ENCODE measurements at regions not wholly inside any gene's neighbourhood (a gene's known extent, or its start where the extent isn't known, plus 50 kb on each side); places are given as distances from the start of the nearest gene placed in this dataset.

DNA sequence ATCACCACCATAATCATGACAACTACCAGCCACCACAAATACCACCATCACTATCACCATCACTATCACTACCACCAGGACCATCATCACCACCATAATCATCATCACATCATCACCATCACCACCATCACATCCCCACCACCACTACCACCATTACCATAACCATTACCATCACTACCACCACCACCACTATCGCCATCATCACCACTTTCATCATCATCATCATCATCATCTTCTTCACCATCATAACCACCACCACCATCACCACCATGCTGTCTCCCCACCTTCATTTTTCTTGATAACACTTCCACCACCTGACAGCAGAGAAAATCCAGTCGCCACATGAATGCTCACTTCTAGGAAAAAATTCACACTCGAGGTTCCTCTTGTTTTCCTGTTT is 253.6 kb downstream of the ANKRD60 start:
- Histone ChIP-seq H4K20me1 (replicated peaks; ENCODE audit: insufficient read depth) (no peaks in the 10 kb centered on the region), H3K79me2 (replicated peaks; ENCODE audit: insufficient read depth) (no peaks in the 10 kb centered on the region), H3K36me3 (ENCODE audit: insufficient read depth) (no peaks in the 10 kb centered on the region), H3K27ac (ENCODE audit: low read depth) (no peak overlapping the region), H3F3A (replicated peaks; ENCODE audit: low read depth) (no peaks in the 10 kb centered on the region), H2AFZ (no peak overlapping the region), H3K9me2 (ENCODE audit: insufficient read depth) (0 out of 2 replicates have a peak, but pooled peaks cover 9% of the 10 kb centered on the region), H3K4me1 (ENCODE audit: insufficient read depth) (no peaks in the 10 kb centered on the region), H3K27me3 (ENCODE audit: insufficient read depth) (no peaks in the 10 kb centered on the region), H3K4me2 (no peak overlapping the region), H3K4me3 (no peak overlapping the region)
- Mint-ChIP-seq H3K27ac (no peak overlapping the region), H3K27me3 (ENCODE audit: insufficient read depth, low read depth, poor library complexity) (peaks cover 8% of the 10 kb centered on the region), H3K4me3 (no peak overlapping the region), H3K4me1 (peaks cover 1% of the 10 kb centered on the region; the same call in 2 of the 3 replicates), H3K9me3 (peaks cover 6% of the 10 kb centered on the region; the same call in 2 of the 3 replicates), H3K36me3 (ENCODE audit: low read depth) (peaks cover 2% of the 10 kb centered on the region; the same call in 1 of the 3 replicates)
- DNase-seq (ENCODE audit: low spot score) = no peak
- ATAC-seq = no peak
- no peak for TF ChIP-seq EZH2phosphoT487 (IDR thresholded peaks at IDR 0.05; ENCODE audit: unreplicated experiment)
- TF ChIP-seq JUNB (IDR thresholded peaks at IDR 0.05; ENCODE audit: unreplicated experiment) = no peak
- TF ChIP-seq, protein P1, sequence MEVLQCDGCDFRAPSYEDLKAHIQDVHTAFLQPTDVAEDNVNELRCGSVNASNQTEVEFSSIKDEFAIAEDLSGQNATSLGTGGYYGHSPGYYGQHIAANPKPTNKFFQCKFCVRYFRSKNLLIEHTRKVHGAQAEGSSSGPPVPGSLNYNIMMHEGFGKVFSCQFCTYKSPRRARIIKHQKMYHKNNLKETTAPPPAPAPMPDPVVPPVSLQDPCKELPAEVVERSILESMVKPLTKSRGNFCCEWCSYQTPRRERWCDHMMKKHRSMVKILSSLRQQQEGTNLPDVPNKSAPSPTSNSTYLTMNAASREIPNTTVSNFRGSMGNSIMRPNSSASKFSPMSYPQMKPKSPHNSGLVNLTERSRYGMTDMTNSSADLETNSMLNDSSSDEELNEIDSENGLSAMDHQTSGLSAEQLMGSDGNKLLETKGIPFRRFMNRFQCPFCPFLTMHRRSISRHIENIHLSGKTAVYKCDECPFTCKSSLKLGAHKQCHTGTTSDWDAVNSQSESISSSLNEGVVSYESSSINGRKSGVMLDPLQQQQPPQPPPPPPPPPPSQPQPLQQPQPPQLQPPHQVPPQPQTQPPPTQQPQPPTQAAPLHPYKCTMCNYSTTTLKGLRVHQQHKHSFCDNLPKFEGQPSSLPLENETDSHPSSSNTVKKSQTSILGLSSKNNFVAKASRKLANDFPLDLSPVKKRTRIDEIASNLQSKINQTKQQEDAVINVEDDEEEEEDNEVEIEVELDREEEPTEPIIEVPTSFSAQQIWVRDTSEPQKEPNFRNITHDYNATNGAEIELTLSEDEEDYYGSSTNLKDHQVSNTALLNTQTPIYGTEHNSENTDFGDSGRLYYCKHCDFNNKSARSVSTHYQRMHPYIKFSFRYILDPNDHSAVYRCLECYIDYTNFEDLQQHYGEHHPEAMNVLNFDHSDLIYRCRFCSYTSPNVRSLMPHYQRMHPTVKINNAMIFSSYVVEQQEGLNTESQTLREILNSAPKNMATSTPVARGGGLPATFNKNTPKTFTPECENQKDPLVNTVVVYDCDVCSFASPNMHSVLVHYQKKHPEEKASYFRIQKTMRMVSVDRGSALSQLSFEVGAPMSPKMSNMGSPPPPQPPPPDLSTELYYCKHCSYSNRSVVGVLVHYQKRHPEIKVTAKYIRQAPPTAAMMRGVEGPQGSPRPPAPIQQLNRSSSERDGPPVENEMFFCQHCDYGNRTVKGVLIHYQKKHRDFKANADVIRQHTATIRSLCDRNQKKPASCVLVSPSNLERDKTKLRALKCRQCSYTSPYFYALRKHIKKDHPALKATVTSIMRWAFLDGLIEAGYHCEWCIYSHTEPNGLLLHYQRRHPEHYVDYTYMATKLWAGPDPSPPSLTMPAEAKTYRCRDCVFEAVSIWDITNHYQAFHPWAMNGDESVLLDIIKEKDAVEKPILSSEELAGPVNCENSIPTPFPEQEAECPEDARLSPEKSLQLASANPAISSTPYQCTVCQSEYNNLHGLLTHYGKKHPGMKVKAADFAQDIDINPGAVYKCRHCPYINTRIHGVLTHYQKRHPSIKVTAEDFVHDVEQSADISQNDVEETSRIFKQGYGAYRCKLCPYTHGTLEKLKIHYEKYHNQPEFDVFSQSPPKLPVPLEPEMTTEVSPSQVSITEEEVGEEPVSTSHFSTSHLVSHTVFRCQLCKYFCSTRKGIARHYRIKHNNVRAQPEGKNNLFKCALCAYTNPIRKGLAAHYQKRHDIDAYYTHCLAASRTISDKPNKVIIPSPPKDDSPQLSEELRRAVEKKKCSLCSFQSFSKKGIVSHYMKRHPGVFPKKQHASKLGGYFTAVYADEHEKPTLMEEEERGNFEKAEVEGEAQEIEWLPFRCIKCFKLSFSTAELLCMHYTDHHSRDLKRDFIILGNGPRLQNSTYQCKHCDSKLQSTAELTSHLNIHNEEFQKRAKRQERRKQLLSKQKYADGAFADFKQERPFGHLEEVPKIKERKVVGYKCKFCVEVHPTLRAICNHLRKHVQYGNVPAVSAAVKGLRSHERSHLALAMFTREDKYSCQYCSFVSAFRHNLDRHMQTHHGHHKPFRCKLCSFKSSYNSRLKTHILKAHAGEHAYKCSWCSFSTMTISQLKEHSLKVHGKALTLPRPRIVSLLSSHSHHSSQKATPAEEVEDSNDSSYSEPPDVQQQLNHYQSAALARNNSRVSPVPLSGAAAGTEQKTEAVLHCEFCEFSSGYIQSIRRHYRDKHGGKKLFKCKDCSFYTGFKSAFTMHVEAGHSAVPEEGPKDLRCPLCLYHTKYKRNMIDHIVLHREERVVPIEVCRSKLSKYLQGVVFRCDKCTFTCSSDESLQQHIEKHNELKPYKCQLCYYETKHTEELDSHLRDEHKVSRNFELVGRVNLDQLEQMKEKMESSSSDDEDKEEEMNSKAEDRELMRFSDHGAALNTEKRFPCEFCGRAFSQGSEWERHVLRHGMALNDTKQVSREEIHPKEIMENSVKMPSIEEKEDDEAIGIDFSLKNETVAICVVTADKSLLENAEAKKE (CRISPR knock-in tag; IDR thresholded peaks at IDR 0.05) = no peak
- TF ChIP-seq ZNF331 (CRISPR knock-in tag; IDR thresholded peaks at IDR 0.05; ENCODE audit: low read depth) = no peak
- TF ChIP-seq, protein P2, sequence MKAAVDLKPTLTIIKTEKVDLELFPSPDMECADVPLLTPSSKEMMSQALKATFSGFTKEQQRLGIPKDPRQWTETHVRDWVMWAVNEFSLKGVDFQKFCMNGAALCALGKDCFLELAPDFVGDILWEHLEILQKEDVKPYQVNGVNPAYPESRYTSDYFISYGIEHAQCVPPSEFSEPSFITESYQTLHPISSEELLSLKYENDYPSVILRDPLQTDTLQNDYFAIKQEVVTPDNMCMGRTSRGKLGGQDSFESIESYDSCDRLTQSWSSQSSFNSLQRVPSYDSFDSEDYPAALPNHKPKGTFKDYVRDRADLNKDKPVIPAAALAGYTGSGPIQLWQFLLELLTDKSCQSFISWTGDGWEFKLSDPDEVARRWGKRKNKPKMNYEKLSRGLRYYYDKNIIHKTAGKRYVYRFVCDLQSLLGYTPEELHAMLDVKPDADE (IDR thresholded peaks at IDR 0.05) = no peak
- no peak for TF ChIP-seq ZNF114 (CRISPR knock-in tag; IDR thresholded peaks at IDR 0.05)
- TF ChIP-seq STAT1 (IDR thresholded peaks at IDR 0.05; ENCODE audit: unreplicated experiment) = no peak
